ENCODE measurements at regions not wholly inside any gene's neighbourhood (a gene's known extent, or its start where the extent isn't known, plus 50 kb on each side); places are given as distances from the start of the nearest gene placed in this dataset.

- DNase-seq (ENCODE audit: low read depth in 2 of 2): no peak
Observed at GRCh38 chr14:76306131-76306530, 69.8 kb upstream of the ESRRB start.

GRCh38 chr14:76307786-76308780 lies 67.9 kb upstream of the ESRRB start:
- DNase-seq (ENCODE audit: low read depth in 2 of 2): no peak

- DNase-seq (ENCODE audit: low read depth in 2 of 2): no peak
Observed at GRCh38 chr14:76309572-76310162, 66.3 kb upstream of the ESRRB start.

- DNase-seq (ENCODE audit: low read depth in 2 of 2): no peak
Observed at GRCh38 chr14:76311079-76311758, 64.7 kb upstream of the ESRRB start.

- DNase-seq (ENCODE audit: low read depth in 2 of 2): no peak
Observed at GRCh38 chr14:76312821-76313220, 63.1 kb upstream of the ESRRB start.

GRCh38 chr14:76313303-76313702 lies 62.6 kb upstream of the ESRRB start:
- no peak for DNase-seq (ENCODE audit: low read depth in 2 of 2)

GRCh38 chr14:76313852-76314251 lies 62.1 kb upstream of the ESRRB start:
- DNase-seq (ENCODE audit: low read depth in 2 of 2): no peak

GRCh38 chr14:76314521-76315034 lies 61.4 kb upstream of the ESRRB start:
- DNase-seq (ENCODE audit: low read depth in 2 of 2): no peak

GRCh38 chr14:76320486-76320885 lies 55.5 kb upstream of the ESRRB start:
- DNase-seq (ENCODE audit: low read depth in 2 of 2): no peak

GRCh38 chr14:76320975-76321374 lies 55.0 kb upstream of the ESRRB start:
- DNase-seq (ENCODE audit: low read depth in 2 of 2): no peak

- DNase-seq (ENCODE audit: low read depth in 2 of 2): no peak
Observed at GRCh38 chr14:76322594-76323220, 53.2 kb upstream of the ESRRB start.

- DNase-seq (ENCODE audit: low read depth in 2 of 2): no peak
Observed at GRCh38 chr14:76323331-76324050, 52.4 kb upstream of the ESRRB start.

- DNase-seq (ENCODE audit: low read depth in 2 of 2): no peak
Observed at GRCh38 chr14:76324133-76324532, 51.8 kb upstream of the ESRRB start.

Measured in stimulated activated CD4-positive, alpha-beta T cell treated with anti-CD3 and anti-CD28 coated beads, Interleukin-12 subunit alpha, Interleukin-12 subunit beta, amount 100 ng/mL, for 24 hours (primary cell).